Esophagus (tissue), 2 donors: ENCODE measurements at regions not wholly inside any gene's neighbourhood (a gene's known extent, or its start where the extent isn't known, plus 50 kb on each side); places are given as distances from the start of the nearest gene placed in this dataset.

Experiments
- H3K27ac ChIP-seq, 2 donors: one replicate each; pipeline ENCODE4 v1.5.1; 2013; ENCODE audit warnings: low read depth in 2 of 2, mild to moderate bottlenecking in 2 of 2, inconsistent platforms in 1 of 2, low read length in 1 of 2, moderate library complexity in 1 of 2
- H3K27me3 ChIP-seq, 2 donors: one replicate each; pipeline ENCODE4 v1.6.1; 2013; ENCODE audit warnings: low read length in 2 of 2, control low read depth in 1 of 2, mild to moderate bottlenecking in 1 of 2; ENCODE audit not compliant: insufficient read depth in 2 of 2, control insufficient read depth in 1 of 2
- H3K36me3 ChIP-seq, 2 donors: one replicate each; pipeline ENCODE4 v1.6.1; 2013; ENCODE audit warnings: low read length in 1 of 2; ENCODE audit not compliant: control insufficient read depth in 2 of 2, insufficient read depth in 2 of 2
- H3K4me1 ChIP-seq, 2 donors: one replicate each; pipeline ENCODE4 v1.6.1; 2013; ENCODE audit warnings: low read length in 1 of 2; ENCODE audit not compliant: control insufficient read depth in 2 of 2, insufficient read depth in 2 of 2
- H3K4me3 ChIP-seq, 2 donors: one replicate each; pipeline ENCODE4 v1.5.1; 2013; ENCODE audit warnings: low read length in 2 of 2, mild to moderate bottlenecking in 2 of 2, low read depth in 1 of 2, moderate library complexity in 1 of 2
- H3K9me3 ChIP-seq, 2 donors: one replicate each; pipeline ENCODE4 v1.6.1; 2013; ENCODE audit warnings: mild to moderate bottlenecking in 2 of 2, low read depth in 1 of 2, low read length in 1 of 2, moderate library complexity in 1 of 2; ENCODE audit not compliant: control insufficient read depth in 2 of 2, insufficient read depth in 1 of 2
- WGBS, 2 donors: extraction: QIAGEN DNeasy Blood & Tissue Kit; methylation state at CpG; one replicate each; pipeline ENCODE4 v1.1.7; 2013; 5-methylcytosine and 5-hydroxymethylcytosine counted together
- donor health status: healthy with polysubstance abuse.
- donor health status: Bipolar disorder and iron deficiency.

DNA sequence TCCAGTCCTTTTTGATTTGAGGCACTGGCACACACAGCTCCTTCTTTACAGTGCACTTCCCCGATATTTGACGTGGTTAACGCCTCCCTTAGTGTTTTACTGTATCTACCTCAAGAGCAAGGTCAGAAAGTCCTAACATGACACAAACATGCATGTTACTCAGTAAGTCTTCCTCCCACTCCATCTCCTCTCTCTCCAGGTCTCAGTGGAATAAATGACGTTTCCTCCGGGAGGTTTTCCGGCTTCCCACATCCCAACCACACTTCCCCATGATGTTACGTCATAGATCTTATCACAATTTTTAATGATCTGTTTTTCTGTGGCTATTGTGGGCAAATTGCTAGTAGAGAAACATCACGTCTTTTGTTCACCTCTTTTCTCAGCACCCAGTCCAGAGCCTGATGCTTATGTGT is 165.7 kb downstream of the PTPN20 start:
- H3K36me3 ChIP-seq: no peaks in the 10 kb centered on the region
- no peaks in the 10 kb centered on the region for H3K9me3 ChIP-seq
- WGBS, 2 donors: 64 to 69% methylated on average over 8 of the region's 8 CpGs
- no peaks in the 10 kb centered on the region for H3K4me1 ChIP-seq
- H3K4me3 ChIP-seq: no peak overlapping the region
- H3K27me3 ChIP-seq: no peaks in the 10 kb centered on the region
- H3K27ac ChIP-seq: no peak overlapping the region

- H3K4me1 ChIP-seq: no peaks in the 10 kb centered on the region
- H3K27me3 ChIP-seq: no peaks in the 10 kb centered on the region
- no peak overlapping the region for H3K27ac ChIP-seq
- H3K9me3 ChIP-seq: no peaks in the 10 kb centered on the region
- whole genome bisulfite sequencing, 2 donors: 76 to 83% methylated on average over 9 of the region's 9 CpGs
- no peak overlapping the region for H3K4me3 ChIP-seq
- no peaks in the 10 kb centered on the region for H3K36me3 ChIP-seq
These were observed 166.2 kb downstream of the PTPN20 start for GRCh38 chr10:47077386-47077785.

- Histone ChIP-seq H3K4me1 (no peaks in the 10 kb centered on the region), H3K36me3 (no peaks in the 10 kb centered on the region), H3K27me3 (no peaks in the 10 kb centered on the region), H3K9me3 (no peaks in the 10 kb centered on the region), H3K4me3 (no peak overlapping the region), H3K27ac (no peak overlapping the region)
- whole genome bisulfite sequencing, 2 donors: 94% methylated on average over 8 of the region's 8 CpGs
These were observed 166.7 kb downstream of the PTPN20 start for GRCh38 chr10:47077941-47078340.

GRCh38 chr10:47078393-47079203 is 167.4 kb downstream of the PTPN20 start:
- H3K36me3 ChIP-seq: no peaks in the 10 kb centered on the region
- H3K27me3 ChIP-seq: no peaks in the 10 kb centered on the region
- H3K9me3 ChIP-seq: no peaks in the 10 kb centered on the region
- 84 to 88% methylated on average over 8 of the region's 8 CpGs for whole genome bisulfite sequencing, 2 donors
- H3K4me1 ChIP-seq: no peaks in the 10 kb centered on the region
- no peak overlapping the region for H3K4me3 ChIP-seq
- no peak overlapping the region for H3K27ac ChIP-seq

DNA sequence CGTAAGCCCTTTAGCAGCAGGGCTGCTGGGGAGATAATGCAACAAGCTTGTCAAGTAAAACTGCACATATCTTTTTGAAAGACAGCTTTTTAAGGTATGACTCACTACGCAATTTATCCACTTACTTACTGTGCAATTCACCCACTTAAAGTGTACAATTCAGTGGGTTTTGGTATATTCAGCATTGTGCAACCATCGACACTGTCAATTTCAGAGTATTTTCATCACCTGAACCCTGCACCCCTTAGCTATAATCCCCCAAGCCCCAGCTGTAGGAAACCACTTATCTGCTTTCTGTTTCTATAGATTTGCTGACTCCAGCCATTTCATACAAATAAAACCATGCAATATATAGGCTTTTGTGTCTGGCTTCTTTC is 168.0 kb downstream of the PTPN20 start:
- H3K27me3 ChIP-seq: no peaks in the 10 kb centered on the region
- H3K36me3 ChIP-seq: no peaks in the 10 kb centered on the region
- no peak overlapping the region for H3K4me3 ChIP-seq
- H3K27ac ChIP-seq: no peak overlapping the region
- H3K9me3 ChIP-seq: no peaks in the 10 kb centered on the region
- H3K4me1 ChIP-seq: no peaks in the 10 kb centered on the region
- 75 to 76% methylated on average over 3 of the region's 3 CpGs for WGBS, 2 donors

DNA sequence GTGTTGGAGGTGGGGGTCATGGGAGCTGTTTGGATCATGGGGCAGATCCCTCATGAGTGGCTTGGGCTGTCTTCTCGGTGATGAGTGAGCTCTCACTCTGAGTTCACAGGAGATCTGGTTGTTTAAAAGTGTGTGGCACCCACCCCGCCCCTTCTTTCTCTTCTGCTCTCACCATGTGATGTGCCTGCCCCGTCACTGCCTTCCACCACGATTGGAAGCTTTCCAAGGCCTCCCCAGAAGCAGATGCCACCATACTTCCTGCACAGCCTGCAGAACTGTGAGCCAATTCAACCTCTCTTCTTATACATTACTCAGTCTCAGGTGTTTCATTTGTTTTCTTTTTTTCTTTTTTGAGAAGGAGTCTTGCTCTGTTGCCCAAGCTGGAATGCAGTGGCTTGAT is 170.0 kb downstream of the PTPN20 start:
- Histone ChIP-seq H3K36me3 (no peaks in the 10 kb centered on the region), H3K27me3 (no peaks in the 10 kb centered on the region), H3K4me3 (no peak overlapping the region), H3K27ac (no peak overlapping the region), H3K4me1 (no peaks in the 10 kb centered on the region), H3K9me3 (no peaks in the 10 kb centered on the region)
- WGBS, 2 donors: 57 to 63% methylated on average over 4 of the region's 4 CpGs

DNA sequence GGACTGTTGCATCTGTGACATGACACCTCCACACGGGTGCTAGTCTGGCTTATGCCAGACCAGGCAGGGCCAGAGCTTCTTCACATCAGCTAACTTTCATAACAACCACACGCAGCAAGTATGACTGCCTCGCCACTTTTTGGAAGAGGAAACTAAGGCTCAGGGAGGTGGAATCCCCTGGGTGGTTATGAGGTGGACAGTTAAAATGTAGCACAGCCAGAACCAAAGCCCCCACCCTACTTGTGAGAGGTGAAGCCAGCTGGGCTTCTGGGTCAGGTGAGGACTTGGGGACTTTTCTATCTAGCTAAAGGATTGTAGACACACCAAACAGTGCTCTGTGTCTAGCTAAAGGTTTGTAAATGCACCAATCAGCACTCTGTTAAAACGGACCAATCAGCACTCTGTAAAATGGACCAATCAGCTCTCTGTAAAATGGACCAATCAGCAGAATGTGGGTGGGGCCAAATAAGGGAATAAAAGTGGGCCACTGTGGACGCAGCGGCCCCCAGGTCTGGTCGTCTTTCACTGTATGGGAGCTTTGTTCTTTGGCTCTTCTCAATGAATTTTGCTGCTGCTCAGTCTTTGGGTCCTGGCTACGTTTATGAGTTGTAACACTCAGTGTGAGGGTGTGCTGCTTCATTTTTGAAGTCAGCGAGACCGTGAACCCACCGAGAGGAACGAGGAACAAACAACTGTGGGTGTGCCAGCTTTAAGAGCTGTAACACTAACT is 171.0 kb downstream of the PTPN20 start:
- Histone ChIP-seq H3K27me3 (no peaks in the 10 kb centered on the region), H3K36me3 (no peaks in the 10 kb centered on the region), H3K9me3 (no peaks in the 10 kb centered on the region), H3K27ac (no peak overlapping the region), H3K4me3 (no peak overlapping the region), H3K4me1 (no peaks in the 10 kb centered on the region)
- 89 to 90% methylated on average over 12 of the region's 12 CpGs for WGBS, 2 donors

DNA sequence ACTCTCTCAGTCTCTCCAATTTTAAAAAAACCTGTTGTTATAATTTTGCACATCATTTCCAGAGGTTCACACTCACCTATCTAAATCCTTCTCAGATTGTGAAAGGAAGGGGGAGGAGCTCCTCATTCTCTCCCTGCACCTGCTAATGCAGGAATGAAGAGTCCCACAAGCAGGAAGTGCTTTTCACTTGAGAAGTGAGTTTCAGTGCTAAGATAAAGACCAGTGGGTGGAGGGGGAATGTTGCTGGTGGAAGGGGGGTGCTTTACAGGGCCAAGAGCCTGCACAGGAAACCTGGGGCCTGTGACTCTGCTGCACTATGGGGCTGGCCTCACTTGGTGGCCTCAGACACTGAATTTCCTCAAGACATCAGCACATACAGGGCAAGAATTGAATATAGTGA is 176.4 kb downstream of the PTPN20 start:
- Histone ChIP-seq H3K36me3 (no peaks in the 10 kb centered on the region), H3K9me3 (no peaks in the 10 kb centered on the region), H3K27me3 (peaks cover 0 to 3% of the 10 kb centered on the region in 2 donors), H3K4me1 (no peaks in the 10 kb centered on the region), H3K27ac (no peak overlapping the region), H3K4me3 (no peak overlapping the region)

- Histone ChIP-seq H3K4me3 (no peak overlapping the region), H3K27me3 (peaks cover 0 to 3% of the 10 kb centered on the region in 2 donors), H3K9me3 (no peaks in the 10 kb centered on the region), H3K27ac (no peak overlapping the region), H3K36me3 (no peaks in the 10 kb centered on the region), H3K4me1 (no peaks in the 10 kb centered on the region)
- 85 to 86% methylated on average over 10 of the region's 10 CpGs for WGBS, 2 donors
These were observed 177.6 kb downstream of the PTPN20 start for GRCh38 chr10:47088656-47089354.
